ENCODE measurements at regions not wholly inside any gene's neighbourhood (a gene's known extent, or its start where the extent isn't known, plus 50 kb on each side); places are given as distances from the start of the nearest gene placed in this dataset.

- DNase-seq, result peak; percentile 12
Measured at GRCh38 chr14:104505085-104506074, 74.2 kb upstream of the C14orf180 start.

GRCh38 chr14:104506461-104507253, 72.9 kb upstream of the C14orf180 start:
- peak; percentile 7 for DNase-seq

GRCh38 chr14:104507443-104507842, 72.1 kb upstream of the C14orf180 start:
- DNase-seq, result no peak

- peak; percentile 23 for DNase-seq
Measured at GRCh38 chr14:104509673-104510072, 69.9 kb upstream of the C14orf180 start.

GRCh38 chr14:104510216-104510615, 69.3 kb upstream of the C14orf180 start:
- peak; percentile 8 for DNase-seq

- no peak for DNase-seq
Measured at GRCh38 chr14:104510794-104511611, 68.6 kb upstream of the C14orf180 start.

- DNase-seq, result no peak
Measured at GRCh38 chr14:104512061-104512460, 67.5 kb upstream of the C14orf180 start.

- DNase-seq, result no peak
Measured at GRCh38 chr14:104512771-104513640, 66.6 kb upstream of the C14orf180 start.

- no peak for DNase-seq
Measured at GRCh38 chr14:104513641-104514046, 65.9 kb upstream of the C14orf180 start.

- no peak for DNase-seq
Measured at GRCh38 chr14:104514156-104514848, 65.3 kb upstream of the C14orf180 start.

GRCh38 chr14:104515059-104515810, 64.3 kb upstream of the C14orf180 start:
- DNase-seq, result no peak

- DNase-seq, result no peak
Measured at GRCh38 chr14:104515811-104516780, 63.5 kb upstream of the C14orf180 start.

GRCh38 chr14:104516906-104517305, 62.7 kb upstream of the C14orf180 start:
- no peak for DNase-seq

- DNase-seq, result no peak
Measured at GRCh38 chr14:104517426-104517825, 62.1 kb upstream of the C14orf180 start.

- no peak for DNase-seq
Measured at GRCh38 chr14:104517867-104518266, 61.7 kb upstream of the C14orf180 start.

- DNase-seq, result no peak
Measured at GRCh38 chr14:104518659-104519350, 60.8 kb upstream of the C14orf180 start.

GRCh38 chr14:104519721-104520120, 59.8 kb upstream of the C14orf180 start:
- DNase-seq, result no peak

GRCh38 chr14:104520620-104521410, 58.7 kb upstream of the C14orf180 start:
- DNase-seq, result no peak

Measured in stimulated activated CD8-positive, alpha-beta memory T cell treated with anti-CD3 and anti-CD28 coated beads, Interleukin-4, amount 100 ng/mL, for 48 hours (primary cell).